ENCODE measurements at regions not wholly inside any gene's neighbourhood (a gene's known extent, or its start where the extent isn't known, plus 50 kb on each side); places are given as distances from the start of the nearest gene placed in this dataset.
"Not testable (repeated sequence)": the region's sequence is repeated elsewhere in the genome, so short reads cannot be mapped to it uniquely, and the experiment has no call there.

GRCh38 chr6:134447423-134447822 is 129.5 kb upstream of the SGK1 start:
- DNase-seq, result no peak

- no peak for DNase-seq
Measured at GRCh38 chr6:134446896-134447295, 129.0 kb upstream of the SGK1 start.

- DNase-seq, result no peak
Measured at GRCh38 chr6:134446218-134446848, 128.4 kb upstream of the SGK1 start.

- no peak for DNase-seq
Measured at GRCh38 chr6:134443009-134443408, 125.1 kb upstream of the SGK1 start.

GRCh38 chr6:134442073-134442472 is 124.2 kb upstream of the SGK1 start:
- no peak for DNase-seq

- no peak for DNase-seq
Measured at GRCh38 chr6:134438837-134439236, 120.9 kb upstream of the SGK1 start.

- no peak for DNase-seq
Measured at GRCh38 chr6:134437376-134437775, 119.5 kb upstream of the SGK1 start.

GRCh38 chr6:134436950-134437349 is 119.0 kb upstream of the SGK1 start:
- no peak for DNase-seq

GRCh38 chr6:134436281-134436815 is 118.4 kb upstream of the SGK1 start:
- no peak for DNase-seq

GRCh38 chr6:134435814-134436280 is 117.9 kb upstream of the SGK1 start:
- DNase-seq, result no peak

GRCh38 chr6:134434019-134434942 is 116.4 kb upstream of the SGK1 start:
- no peak for DNase-seq

- no peak for DNase-seq
Measured at GRCh38 chr6:134432036-134432435, 114.1 kb upstream of the SGK1 start.

- DNase-seq, result no peak
Measured at GRCh38 chr6:134431421-134431859, 113.5 kb upstream of the SGK1 start.

GRCh38 chr6:134429861-134430380 is 112.0 kb upstream of the SGK1 start:
- DNase-seq, result no peak

GRCh38 chr6:134427721-134428120 is 109.8 kb upstream of the SGK1 start:
- no peak for DNase-seq

GRCh38 chr6:134426623-134427022 is 108.7 kb upstream of the SGK1 start:
- no peak for DNase-seq

GRCh38 chr6:134425917-134426316 is 108.0 kb upstream of the SGK1 start:
- DNase-seq, result not testable (repeated sequence)

GRCh38 chr6:134425513-134425912 is 107.6 kb upstream of the SGK1 start:
- DNase-seq, result no peak

- DNase-seq, result no peak
Measured at GRCh38 chr6:134424798-134425170, 106.9 kb upstream of the SGK1 start.

- DNase-seq, result no peak
Measured at GRCh38 chr6:134424165-134424797, 106.4 kb upstream of the SGK1 start.

GRCh38 chr6:134422426-134423231 is 104.7 kb upstream of the SGK1 start:
- DNase-seq, result no peak

GRCh38 chr6:134421501-134421900 is 103.6 kb upstream of the SGK1 start:
- no peak for DNase-seq

All from NCI-H1092 (cell line).